HG02642 (cell line): ENCODE measurements at regions not wholly inside any gene's neighbourhood (a gene's known extent, or its start where the extent isn't known, plus 50 kb on each side); places are given as distances from the start of the nearest gene placed in this dataset.

Experiments used
- ATAC-seq: cut with Tn5 transposase; IDR thresholded peaks from one replicate; pipeline ENCODE4 v1.9.1; 2021; ENCODE audit warnings: mild to moderate bottlenecking; ENCODE audit not compliant: unreplicated experiment, poor library complexity

DNA sequence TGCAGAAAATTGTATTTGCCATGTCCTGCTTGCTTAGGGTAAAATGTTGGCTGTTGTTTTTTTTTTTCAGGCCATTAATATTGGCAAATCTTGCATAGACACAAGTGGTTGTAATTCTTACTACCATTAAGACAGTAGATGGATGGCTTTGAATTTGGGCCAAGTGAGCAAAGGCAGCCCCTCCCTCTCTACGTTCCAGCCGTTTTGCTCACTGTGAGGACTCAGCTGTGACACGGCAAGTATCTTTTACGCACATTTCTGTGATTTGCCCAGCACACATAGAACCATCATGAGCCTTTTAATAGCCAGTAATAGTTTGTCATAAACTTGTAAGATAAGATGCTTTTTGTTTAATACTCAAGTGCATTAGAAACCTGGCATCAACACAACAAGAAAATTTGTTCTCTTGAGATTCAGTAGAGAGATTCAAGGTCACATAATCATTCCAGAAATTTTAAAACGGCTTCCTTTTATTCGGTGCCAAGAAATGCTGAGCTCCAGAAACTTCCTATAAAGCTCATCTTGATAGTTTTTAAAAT lies 205.2 kb upstream of the ADCY2 start:
- no peak for ATAC-seq

DNA sequence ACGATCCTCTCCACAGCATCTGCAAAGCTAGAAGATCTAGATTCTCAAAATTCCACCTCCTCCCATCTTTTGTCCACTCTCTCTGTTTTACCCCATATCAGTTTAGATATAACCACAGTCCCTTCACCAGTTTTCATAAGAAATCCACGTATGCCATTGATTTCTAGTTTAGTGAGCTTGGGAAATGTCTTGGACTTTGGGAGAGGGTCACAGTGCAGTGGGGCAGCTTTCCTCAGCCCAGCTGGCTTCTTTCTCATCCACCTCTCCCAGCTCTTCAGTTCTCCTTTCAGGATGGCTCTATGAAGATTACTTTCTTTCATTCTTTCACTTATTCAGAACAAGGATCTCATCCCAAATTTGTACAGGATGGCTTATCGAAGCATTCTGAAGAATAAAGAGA lies 203.9 kb upstream of the ADCY2 start:
- no peak for ATAC-seq

DNA sequence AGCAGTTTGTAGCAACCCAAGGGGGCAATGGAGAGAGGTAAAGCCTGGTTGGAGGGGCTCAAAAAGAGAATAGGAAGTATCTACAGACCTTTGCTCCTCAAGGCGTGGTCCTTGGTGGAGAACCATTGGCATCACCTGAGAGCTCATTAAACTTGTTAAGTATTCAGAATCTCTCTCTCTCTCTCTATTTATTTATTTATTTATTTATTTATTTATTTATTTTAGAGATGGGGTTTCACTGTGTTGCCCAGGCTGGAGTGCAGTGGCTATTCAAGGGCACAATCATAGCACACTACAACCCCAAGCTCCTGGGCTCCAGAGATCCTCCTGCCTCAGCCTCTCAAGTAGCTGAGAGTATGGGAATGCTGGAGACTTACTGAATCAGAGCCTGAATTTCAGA lies 193.1 kb upstream of the ADCY2 start:
- no peak for ATAC-seq

DNA sequence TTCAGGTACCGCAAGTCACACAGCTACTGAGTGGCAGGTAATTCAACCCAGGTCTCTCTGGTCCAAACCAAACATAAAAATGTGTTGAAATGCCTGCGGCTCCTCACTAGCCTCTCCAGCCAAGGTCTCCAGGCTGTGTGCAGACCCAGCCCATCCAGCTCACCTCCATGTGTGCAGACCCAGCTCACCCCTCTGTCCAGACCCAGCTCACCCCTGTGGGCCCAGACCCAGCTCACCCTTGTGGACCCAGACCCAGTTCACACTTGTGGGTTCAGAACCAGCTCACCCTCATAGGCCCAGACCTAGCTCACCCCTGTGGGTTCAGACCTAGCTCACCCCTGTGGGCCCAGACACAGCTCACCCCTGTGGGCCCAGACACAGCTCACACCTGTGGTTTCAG lies 188.0 kb upstream of the ADCY2 start:
- no peak for ATAC-seq

DNA sequence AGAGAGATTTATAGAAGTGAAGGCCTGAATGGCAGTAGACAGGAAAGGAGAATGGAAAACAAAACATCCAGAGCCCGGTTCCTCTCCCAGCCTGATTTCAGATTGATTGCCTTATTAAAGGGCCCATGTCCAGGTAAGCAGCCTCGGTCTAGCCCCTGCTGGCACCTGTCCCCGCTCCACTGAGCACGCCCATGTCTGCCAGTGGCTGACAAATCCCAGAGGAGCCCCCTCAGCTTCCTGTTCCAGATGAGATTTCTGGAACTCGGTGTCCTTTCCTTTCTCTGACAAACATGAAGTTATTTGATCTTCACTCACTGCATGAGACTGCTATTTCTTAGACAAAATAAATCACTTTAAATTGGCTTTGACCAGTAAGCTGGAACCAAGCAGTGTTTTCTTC lies 187.0 kb upstream of the ADCY2 start:
- no peak for ATAC-seq

GRCh38 chr5:7209658-7210057 lies 186.3 kb upstream of the ADCY2 start:
- ATAC-seq, result no peak

GRCh38 chr5:7210549-7210948 lies 185.4 kb upstream of the ADCY2 start:
- no peak for ATAC-seq

GRCh38 chr5:7213525-7213924 lies 182.4 kb upstream of the ADCY2 start:
- ATAC-seq, result no peak

GRCh38 chr5:7214906-7215416 lies 181.0 kb upstream of the ADCY2 start:
- no peak for ATAC-seq

GRCh38 chr5:7218141-7218540 lies 177.8 kb upstream of the ADCY2 start:
- ATAC-seq, result no peak

- no peak for ATAC-seq
These were observed 175.8 kb upstream of the ADCY2 start for GRCh38 chr5:7220156-7220555.

DNA sequence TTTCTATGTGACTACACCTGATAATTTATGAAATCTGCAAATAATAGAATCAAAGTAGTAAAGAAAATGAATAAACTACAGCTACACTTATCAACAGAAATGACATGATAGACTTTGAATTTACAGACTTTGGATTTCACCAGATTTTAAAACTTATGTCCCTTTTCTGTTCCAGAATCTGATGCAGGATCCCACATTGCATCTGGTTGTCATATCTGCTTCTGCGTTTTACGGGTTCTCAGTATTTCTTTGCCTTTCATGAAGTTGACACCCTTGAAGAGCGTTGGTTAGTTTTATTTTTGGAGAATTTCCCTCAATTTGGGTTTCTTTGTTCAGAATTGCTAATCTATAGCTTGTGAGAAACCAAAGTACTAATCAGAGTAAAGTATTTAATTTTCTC lies 174.9 kb upstream of the ADCY2 start:
- ATAC-seq, result no peak

- ATAC-seq, result no peak
These were observed 170.1 kb upstream of the ADCY2 start for GRCh38 chr5:7225826-7226225.

DNA sequence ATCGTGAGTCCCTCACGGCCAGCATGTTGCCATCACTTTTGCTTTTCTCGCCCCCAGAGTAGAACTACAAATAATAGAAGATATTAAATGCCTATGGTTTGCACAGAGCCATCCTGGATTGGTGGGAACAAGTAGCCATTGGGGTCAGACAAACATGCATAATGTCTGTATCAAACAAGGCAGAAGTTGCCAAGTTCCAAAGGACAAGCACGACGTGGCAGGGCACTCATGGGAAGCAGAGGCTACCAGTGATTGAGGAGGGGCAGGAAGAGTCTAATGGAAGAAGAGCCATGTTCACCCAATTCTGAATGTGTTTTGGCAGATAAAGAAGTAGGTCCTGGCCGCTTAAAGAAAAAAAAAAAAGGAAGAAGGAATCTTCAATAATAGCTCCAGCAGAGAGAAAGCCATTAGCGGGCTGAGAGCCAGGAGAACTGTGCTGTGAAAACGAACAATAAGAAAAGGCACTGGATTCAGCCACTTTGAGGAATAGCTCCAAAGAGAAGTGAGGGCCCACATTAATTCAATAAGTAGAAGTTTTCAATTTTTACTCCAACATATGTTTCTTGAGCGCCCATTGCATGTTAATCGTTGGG lies 153.7 kb upstream of the ADCY2 start:
- ATAC-seq, result no peak

- ATAC-seq, result no peak
These were observed 151.7 kb upstream of the ADCY2 start for GRCh38 chr5:7244208-7244607.

GRCh38 chr5:7245121-7245651 lies 150.8 kb upstream of the ADCY2 start:
- ATAC-seq, result no peak

- ATAC-seq, result no peak
These were observed 149.7 kb upstream of the ADCY2 start for GRCh38 chr5:7246287-7246686.

DNA sequence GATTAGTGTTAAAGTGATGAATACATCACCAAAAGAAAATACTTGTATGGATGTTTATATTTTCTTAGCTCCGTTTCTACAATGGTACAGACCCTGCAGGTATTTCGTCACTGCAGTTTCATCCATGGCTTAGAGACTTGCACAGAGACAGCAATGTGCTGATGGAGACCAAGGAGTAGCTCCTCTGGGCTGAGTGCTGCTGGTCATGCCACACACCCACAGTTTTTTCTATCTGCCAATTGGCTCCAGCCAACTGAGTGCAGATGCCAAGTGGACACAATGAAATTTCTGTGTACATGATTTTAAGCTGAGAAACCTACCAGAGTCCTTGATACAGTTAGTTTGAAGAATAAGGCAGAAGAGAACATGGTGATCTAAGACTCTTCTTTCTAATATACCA lies 145.9 kb upstream of the ADCY2 start:
- ATAC-seq, result no peak

GRCh38 chr5:7250611-7251010 lies 145.3 kb upstream of the ADCY2 start:
- ATAC-seq, result no peak

DNA sequence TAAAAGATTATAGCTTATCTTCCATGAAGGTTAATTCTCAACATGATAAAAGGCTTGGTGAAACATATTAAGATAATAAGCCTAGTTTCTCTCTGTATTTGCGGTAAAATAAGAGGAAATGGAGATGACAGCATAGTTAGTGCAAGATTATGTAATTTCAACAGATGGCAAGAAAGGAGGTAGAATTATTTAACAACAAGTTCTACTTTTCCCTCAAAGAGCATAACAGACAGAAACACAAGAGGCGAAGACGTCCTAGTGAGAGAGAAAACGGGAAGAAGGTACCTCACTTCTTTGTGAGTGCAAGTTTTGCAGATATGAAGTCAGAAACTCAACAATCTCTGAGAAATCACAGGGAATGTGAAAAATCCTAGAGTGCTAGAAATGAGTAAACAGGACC lies 144.8 kb upstream of the ADCY2 start:
- no peak for ATAC-seq

DNA sequence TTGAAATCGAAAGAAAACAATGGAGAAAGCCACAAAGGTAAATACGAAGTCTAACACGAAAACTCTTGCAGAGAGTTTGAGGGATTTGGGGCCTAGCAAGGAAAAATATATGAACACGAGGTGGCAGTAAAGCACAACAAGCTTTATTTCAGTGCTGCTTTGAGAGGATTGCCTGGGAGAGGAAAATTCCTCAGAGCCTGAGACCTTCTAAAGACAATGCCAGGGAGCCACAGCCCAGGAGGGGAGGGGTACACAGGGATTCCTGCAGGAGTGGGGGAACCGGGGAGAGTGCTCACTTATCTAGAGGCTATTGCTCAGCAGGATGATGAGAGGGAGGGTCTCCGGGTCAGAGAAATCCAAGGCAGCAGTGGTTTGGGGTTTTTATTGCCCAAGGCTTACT lies 134.9 kb upstream of the ADCY2 start:
- no peak for ATAC-seq

- ATAC-seq, result no peak
These were observed 134.0 kb upstream of the ADCY2 start for GRCh38 chr5:7261900-7262299.
